Neural progenitor cell (in vitro differentiated cells): ENCODE measurements at regions not wholly inside any gene's neighbourhood (a gene's known extent, or its start where the extent isn't known, plus 50 kb on each side); places are given as distances from the start of the nearest gene placed in this dataset.

Experiments used
- EZH2 ChIP-seq: fragments of 200-600 bp; sonication (generic); IDR thresholded peaks from 2 replicates; pipeline ENCODE4 v1.6.1; 2017; ENCODE audit warnings: antibody characterized with exemption, mild to moderate bottlenecking, moderate library complexity
- EZH2phosphoT487 ChIP-seq: fragments of 200-600 bp; sonication (generic); IDR thresholded peaks from 2 replicates; pipeline ENCODE4 v1.6.1; 2017; ENCODE audit warnings: antibody characterized with exemption
- TF ChIP-seq, protein P1 (sequence below): fragments of 200-600 bp; sonication (generic); IDR thresholded peaks from 2 replicates; pipeline ENCODE4 v1.5.1; 2017; ENCODE audit warnings: antibody characterized with exemption, mild to moderate bottlenecking

DNA sequence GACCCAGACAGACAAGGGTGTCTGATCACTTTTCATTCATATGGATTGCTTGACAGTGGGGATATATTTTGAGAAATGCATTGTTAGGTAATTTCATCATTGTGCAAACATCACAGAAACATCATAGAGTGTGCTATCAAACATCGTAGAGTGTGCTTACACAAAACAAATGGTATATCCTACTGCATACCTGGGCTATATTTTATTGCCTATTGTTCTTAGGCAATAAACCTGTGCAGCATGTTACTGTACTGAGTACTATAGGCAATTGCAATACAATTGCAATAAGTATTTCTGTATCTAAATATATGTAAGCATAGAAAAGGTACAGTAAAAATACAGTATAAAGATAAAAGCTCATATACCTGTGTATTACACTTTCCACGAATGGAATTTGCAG lies 319.1 kb downstream of the KIF20B start:
- TF ChIP-seq, protein P1, sequence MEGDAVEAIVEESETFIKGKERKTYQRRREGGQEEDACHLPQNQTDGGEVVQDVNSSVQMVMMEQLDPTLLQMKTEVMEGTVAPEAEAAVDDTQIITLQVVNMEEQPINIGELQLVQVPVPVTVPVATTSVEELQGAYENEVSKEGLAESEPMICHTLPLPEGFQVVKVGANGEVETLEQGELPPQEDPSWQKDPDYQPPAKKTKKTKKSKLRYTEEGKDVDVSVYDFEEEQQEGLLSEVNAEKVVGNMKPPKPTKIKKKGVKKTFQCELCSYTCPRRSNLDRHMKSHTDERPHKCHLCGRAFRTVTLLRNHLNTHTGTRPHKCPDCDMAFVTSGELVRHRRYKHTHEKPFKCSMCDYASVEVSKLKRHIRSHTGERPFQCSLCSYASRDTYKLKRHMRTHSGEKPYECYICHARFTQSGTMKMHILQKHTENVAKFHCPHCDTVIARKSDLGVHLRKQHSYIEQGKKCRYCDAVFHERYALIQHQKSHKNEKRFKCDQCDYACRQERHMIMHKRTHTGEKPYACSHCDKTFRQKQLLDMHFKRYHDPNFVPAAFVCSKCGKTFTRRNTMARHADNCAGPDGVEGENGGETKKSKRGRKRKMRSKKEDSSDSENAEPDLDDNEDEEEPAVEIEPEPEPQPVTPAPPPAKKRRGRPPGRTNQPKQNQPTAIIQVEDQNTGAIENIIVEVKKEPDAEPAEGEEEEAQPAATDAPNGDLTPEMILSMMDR, result no peak
- no peak for TF ChIP-seq EZH2
- TF ChIP-seq EZH2phosphoT487, result no peak
